Stimulated activated naive CD8-positive, alpha-beta T cell treated with anti-CD3 and anti-CD28 coated beads, Interleukin-15, amount 100 ng/mL, for 72 hours (primary cell): ENCODE measurements at regions not wholly inside any gene's neighbourhood (a gene's known extent, or its start where the extent isn't known, plus 50 kb on each side); places are given as distances from the start of the nearest gene placed in this dataset.
"Not testable (repeated sequence)": the region's sequence is repeated elsewhere in the genome, so short reads cannot be mapped to it uniquely, and the experiment has no call there.

Experiments used
- ATAC-seq: fragments of 150-1000 bp; cut with Tn5 transposase; 2 replicates; pipeline ENCODE4 v1.10.0; 2021; ENCODE audit warnings: mild to moderate bottlenecking, moderate library complexity
- DNase-seq, 2 donors: peaks; one replicate each; pipeline ENCODE4 v3.0.0; 2021 to 2022
- H3K27ac Mint-ChIP-seq, 2 donors: one replicate each; pipeline ENCODE4 v1.8.0; 2022; ENCODE audit warnings: mild to moderate bottlenecking in 2 of 2, mixed read lengths in 2 of 2, moderate library complexity in 2 of 2
- H3K27me3 Mint-ChIP-seq: one replicate; pipeline ENCODE4 v1.8.0; 2022; ENCODE audit warnings: mixed read lengths
- H3K4me1 Mint-ChIP-seq: one replicate; pipeline ENCODE4 v1.8.0; 2022; ENCODE audit warnings: mild to moderate bottlenecking, mixed read lengths
- H3K4me3 Mint-ChIP-seq, 2 donors: one replicate each; pipeline ENCODE4 v1.8.0; 2022; ENCODE audit warnings: mild to moderate bottlenecking in 2 of 2, mixed read lengths in 2 of 2, moderate library complexity in 1 of 2
- H3K9me3 Mint-ChIP-seq, 2 donors: one replicate each; pipeline ENCODE4 v1.8.0; 2022; ENCODE audit warnings: mixed read lengths in 2 of 2

GRCh38 chr6:169915769-169916550 is 164.5 kb downstream of the ERMARD start:
- H3K4me3 Mint-ChIP-seq: no peak overlapping the region
- peaks cover 5% of the 10 kb centered on the region for H3K4me1 Mint-ChIP-seq
- DNase-seq (no peak), ATAC-seq (no peak)
- peaks cover 13% of the 10 kb centered on the region for H3K27me3 Mint-ChIP-seq
- H3K27ac Mint-ChIP-seq: no peak overlapping the region
- H3K9me3 Mint-ChIP-seq: no peaks in the 10 kb centered on the region

DNA sequence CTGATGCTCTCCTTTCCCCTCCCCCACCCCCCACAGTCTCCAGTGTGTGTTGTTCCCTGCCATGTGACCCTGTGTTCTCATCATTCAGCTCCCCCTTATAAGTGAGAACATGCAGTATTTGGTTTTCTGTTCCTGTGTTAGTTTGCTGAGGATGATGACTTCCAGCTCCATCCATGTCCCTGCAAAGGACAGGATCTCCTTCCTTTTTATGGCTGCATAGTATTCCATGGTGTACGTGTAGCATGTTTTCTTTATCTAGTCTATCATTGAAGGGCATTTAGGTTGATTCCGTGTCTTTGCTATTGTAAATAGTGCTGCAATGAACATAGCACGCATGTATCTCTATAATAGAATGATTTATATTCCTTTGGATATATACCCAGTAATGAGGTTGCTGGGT is 162.3 kb downstream of the ERMARD start:
- not testable (repeated sequence) for DNase-seq, H3K9me3 Mint-ChIP-seq, ATAC-seq, H3K27ac Mint-ChIP-seq, H3K4me3 Mint-ChIP-seq, H3K4me1 Mint-ChIP-seq
- H3K27me3 Mint-ChIP-seq: peaks cover 16% of the 10 kb centered on the region

DNA sequence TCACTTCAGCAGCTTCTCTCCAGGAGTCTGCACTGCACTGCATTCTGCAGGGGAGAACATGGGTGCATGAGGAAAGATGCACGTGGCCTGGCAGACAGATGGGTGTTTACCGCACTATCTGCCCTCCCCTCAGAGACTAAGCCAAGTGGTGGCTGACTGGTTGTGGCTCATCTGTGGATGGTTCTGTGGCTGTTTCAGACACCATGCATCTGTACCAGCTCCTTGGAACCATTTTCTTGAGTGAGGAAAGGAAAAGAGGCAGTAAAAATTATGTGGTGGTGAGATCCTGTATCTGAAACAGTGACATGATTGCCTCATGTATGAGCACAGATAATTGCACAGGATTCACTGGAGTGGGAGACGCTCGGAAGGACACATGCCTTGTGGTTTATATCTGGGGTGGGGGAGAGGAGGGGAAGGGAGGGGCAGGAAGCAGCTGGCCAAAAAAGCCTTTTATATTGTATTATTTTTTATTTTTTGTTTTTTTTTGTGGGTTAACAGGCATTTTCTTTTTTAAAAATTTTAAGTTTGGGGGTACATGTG is 161.7 kb downstream of the ERMARD start:
- no peak overlapping the region for H3K4me3 Mint-ChIP-seq
- DNase-seq: no peak
- H3K27me3 Mint-ChIP-seq: peaks cover 16% of the 10 kb centered on the region
- ATAC-seq: no peak
- no peak overlapping the region for H3K27ac Mint-ChIP-seq
- H3K4me1 Mint-ChIP-seq: peaks cover 5% of the 10 kb centered on the region
- no peaks in the 10 kb centered on the region for H3K9me3 Mint-ChIP-seq

DNA sequence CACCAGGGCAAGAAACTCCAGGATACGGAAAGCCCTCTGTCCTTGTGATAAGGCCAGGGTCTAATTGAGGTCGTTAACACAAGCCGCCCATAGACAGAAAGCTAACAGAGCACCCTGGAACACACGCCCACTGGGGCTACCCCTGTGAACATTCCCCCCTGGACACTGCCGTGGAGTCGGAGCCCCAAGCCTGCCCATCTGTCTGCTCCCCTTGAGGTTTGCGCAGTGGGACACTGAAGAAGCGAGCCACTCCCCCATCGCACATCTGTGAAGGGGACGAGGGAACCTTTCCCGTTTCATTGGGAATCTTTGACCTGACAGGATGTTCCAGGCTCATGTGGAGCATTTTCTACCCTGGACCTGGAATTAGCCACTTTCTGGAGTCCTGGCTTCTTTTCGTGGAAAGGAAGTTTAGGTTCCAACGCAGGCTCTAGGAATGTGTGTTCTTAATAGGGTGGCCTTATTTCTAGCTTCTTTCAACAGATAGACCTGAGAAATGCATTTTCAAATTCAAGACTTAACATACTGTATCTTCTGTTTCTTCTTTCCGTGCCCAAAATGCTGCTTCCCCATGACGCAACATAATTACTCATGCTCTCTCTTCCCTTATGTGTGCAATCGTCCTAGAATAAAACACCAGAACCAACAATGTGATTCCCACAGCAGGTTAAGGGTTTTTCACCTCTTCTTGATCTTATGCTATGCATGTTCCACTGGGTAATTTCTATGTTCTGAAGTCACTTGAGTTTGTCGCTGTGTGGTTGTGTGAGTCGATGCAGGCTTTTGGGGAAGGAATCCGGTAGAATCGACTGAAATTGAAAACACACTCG is 161.1 kb downstream of the ERMARD start:
- H3K4me3 Mint-ChIP-seq: no peak overlapping the region
- H3K27me3 Mint-ChIP-seq: peaks cover 22% of the 10 kb centered on the region
- peaks cover 5% of the 10 kb centered on the region for H3K4me1 Mint-ChIP-seq
- DNase-seq (no peak), ATAC-seq (no peak)
- no peak overlapping the region for H3K27ac Mint-ChIP-seq
- H3K9me3 Mint-ChIP-seq: no peaks in the 10 kb centered on the region

DNA sequence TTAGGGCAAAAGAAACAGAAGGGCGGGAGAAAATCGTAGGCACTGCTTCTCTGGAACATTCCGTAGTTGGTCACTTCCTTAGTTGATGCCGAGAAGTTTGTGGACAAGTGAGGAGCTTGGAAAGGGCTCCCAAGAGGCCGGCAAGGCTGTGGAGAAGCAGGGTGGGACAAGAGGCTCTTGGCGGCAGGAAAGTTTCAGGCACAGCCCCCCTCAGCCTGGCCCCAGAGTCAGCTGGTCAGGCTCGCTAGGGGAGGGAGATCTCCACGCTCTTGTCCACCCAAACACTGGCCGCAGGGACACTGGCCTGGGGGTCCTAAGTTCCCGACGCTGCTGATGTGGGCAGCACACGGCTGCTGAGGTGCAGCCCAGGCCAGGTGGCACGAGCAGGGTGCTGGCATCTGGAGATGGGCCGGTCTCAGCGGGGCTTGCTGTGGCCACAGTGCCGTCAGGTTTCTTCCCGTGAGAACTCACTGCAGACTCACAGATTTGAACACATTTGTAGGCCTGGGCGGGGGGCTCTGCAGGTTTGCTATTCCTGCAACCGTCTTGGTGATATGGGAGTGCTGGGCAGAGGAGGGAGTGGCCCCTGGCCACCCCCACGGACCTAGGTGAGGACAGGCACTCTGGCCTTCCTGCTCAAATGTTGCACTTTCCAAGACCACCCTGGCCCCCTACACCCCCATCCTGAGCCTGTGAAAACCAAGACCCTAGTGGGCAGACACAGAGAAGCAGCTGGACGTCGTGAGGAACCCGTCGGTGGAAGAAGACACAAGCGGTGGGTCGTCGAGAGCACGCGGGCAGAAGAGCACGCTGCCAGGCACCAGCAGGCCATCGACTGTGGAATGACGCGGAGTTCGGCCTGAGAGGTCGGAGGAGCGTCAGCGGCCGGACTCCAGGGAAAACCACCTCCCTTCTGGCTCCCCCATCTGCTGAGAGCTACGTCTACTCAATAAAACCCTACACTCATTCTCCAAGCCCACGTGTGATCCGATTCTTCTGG is 160.1 kb downstream of the ERMARD start:
- Mint-ChIP-seq H3K4me1 (peaks cover 5% of the 10 kb centered on the region), H3K27me3 (peaks cover 24% of the 10 kb centered on the region), H3K4me3 (no peak overlapping the region), H3K27ac (peak overlapping the region in 1 of 2 donors; percentile 50), H3K9me3 (no peaks in the 10 kb centered on the region)
- DNase-seq (no peak), ATAC-seq (no peak)

DNA sequence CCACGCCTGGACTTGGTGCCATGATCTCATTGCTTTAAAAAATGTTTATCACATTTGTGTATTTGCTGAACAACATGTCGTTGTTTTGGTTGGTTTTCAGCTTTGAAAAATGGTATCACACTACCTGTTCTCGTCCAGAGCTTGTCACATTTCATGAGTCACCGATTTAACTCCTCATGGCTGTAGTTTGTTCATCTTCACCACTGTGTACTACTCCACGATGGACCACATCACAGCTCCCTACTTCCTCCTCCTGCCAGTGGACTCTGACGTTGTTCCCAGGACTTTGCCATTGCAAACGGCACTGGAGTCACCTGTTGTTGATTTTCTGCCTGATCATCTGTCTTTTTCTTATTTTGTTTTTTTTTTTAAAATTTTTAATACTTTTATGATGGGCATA is 157.7 kb downstream of the ERMARD start:
- no peak overlapping the region for H3K4me3 Mint-ChIP-seq
- peaks cover 5% of the 10 kb centered on the region for H3K4me1 Mint-ChIP-seq
- peaks cover 24% of the 10 kb centered on the region for H3K27me3 Mint-ChIP-seq
- ATAC-seq (no peak), DNase-seq (no peak)
- no peak overlapping the region for H3K27ac Mint-ChIP-seq
- H3K9me3 Mint-ChIP-seq: no peaks in the 10 kb centered on the region

DNA sequence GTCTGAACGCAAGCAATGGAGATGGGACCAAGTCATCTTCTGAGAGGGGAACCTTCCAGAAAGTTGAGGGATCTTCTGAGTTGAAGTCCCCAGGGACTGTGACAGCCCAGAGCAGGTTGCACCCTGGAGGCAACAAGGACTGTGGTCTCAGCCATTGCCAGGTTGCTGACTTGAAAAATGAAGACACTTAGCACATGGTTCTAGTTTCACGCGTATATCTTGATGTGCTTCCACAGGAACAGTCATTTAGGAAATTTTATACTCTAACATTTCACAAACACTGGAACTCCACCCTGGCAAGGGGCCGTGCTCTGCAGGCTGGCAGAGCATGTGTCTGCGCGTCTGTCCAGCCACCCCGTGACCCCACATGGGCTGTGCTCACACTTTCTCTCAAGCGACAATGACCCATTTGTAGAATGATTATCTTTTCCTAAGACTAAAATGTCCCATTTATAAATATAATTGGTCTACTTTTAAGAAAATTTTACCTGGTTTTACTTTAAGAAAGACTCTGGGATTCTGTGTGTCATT is 157.0 kb downstream of the ERMARD start:
- DNase-seq (no peak), ATAC-seq (no peak)
- no peak overlapping the region for H3K27ac Mint-ChIP-seq
- H3K9me3 Mint-ChIP-seq: no peaks in the 10 kb centered on the region
- peaks cover 30% of the 10 kb centered on the region for H3K27me3 Mint-ChIP-seq
- H3K4me3 Mint-ChIP-seq: no peak overlapping the region
- H3K4me1 Mint-ChIP-seq: peaks cover 5% of the 10 kb centered on the region

- ATAC-seq: peak; percentile 18
- Mint-ChIP-seq H3K27ac (peak overlapping the region in 1 of 2 donors; percentile 55), H3K9me3 (no peaks in the 10 kb centered on the region)
These were observed 156.1 kb downstream of the ERMARD start for GRCh38 chr6:169907419-169908115.

GRCh38 chr6:169906688-169907418 is 155.4 kb downstream of the ERMARD start:
- peak overlapping the region in 1 of 2 donors; percentile 55 for H3K27ac Mint-ChIP-seq
- no peak for ATAC-seq
- H3K4me3 Mint-ChIP-seq: no peak overlapping the region
- peaks cover 27% of the 10 kb centered on the region for H3K27me3 Mint-ChIP-seq
- peaks cover 0 to 6% of the 10 kb centered on the region in 2 donors for H3K9me3 Mint-ChIP-seq
- no peak for DNase-seq
- H3K4me1 Mint-ChIP-seq: no peaks in the 10 kb centered on the region

More at GRCh38 chr6:169907419-169908115, 156.1 kb downstream of the ERMARD start:
- H3K27me3 Mint-ChIP-seq: peaks cover 24% of the 10 kb centered on the region
- DNase-seq: no peak
- H3K4me3 Mint-ChIP-seq: no peak overlapping the region
- no peaks in the 10 kb centered on the region for H3K4me1 Mint-ChIP-seq

DNA sequence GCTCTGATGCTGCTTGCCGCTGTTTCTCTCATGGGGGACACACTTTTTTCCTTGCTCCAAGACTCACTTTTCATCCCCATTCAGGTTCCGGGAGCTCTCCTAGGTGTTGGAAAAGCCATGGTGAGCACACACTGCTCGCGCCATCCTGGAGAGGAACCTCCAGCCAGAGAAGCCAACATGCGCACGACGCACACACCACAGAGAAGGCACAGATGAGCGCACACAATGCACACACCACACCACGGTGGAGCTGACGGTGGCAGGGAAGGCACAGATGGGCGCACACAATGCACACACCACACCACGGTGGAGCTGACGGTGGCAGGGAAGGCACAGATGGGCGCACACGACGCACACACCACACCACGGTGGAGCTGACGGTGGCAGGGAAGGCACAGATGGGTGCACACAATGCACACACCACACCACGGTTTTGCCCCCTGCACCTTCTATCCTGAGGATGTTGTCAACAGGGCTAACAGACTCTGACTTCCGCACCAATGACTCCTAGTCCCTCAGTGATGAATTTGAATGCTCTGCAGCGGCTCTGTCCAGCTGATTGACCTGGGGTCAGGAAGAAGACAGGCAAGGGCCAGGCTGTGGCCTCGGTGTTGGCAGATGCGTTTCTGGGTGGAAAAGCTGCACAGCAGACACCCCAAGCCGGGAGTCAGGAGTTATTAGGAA is 154.7 kb downstream of the ERMARD start:
- ATAC-seq: no peak
- H3K9me3 Mint-ChIP-seq: peaks cover 2 to 13% of the 10 kb centered on the region in 2 donors

GRCh38 chr6:169905041-169905807 is 153.8 kb downstream of the ERMARD start:
- ATAC-seq (no peak), DNase-seq (no peak)
- Mint-ChIP-seq H3K4me1 (no peaks in the 10 kb centered on the region), H3K9me3 (peaks cover 5 to 20% of the 10 kb centered on the region in 2 donors), H3K4me3 (no peak overlapping the region), H3K27ac (no peak overlapping the region), H3K27me3 (peaks cover 21% of the 10 kb centered on the region)

More for the DNA sequence above, 154.7 kb downstream of the ERMARD start:
- no peak overlapping the region for H3K27ac Mint-ChIP-seq
- H3K27me3 Mint-ChIP-seq: peaks cover 26% of the 10 kb centered on the region
- no peaks in the 10 kb centered on the region for H3K4me1 Mint-ChIP-seq
- no peak for DNase-seq
- H3K4me3 Mint-ChIP-seq: no peak overlapping the region

- Mint-ChIP-seq H3K27ac (peak overlapping the region in 1 of 2 donors; percentile 44), H3K4me3 (no peak overlapping the region), H3K9me3 (peaks cover 5 to 28% of the 10 kb centered on the region in 2 donors), H3K27me3 (peaks cover 21% of the 10 kb centered on the region), H3K4me1 (no peaks in the 10 kb centered on the region)
- no peak for DNase-seq
- ATAC-seq: no peak
These were observed 152.9 kb downstream of the ERMARD start for GRCh38 chr6:169904051-169904922.
